ENCODE measurements at regions not wholly inside any gene's neighbourhood (a gene's known extent, or its start where the extent isn't known, plus 50 kb on each side); places are given as distances from the start of the nearest gene placed in this dataset.

- no peak overlapping the region for H3K56ac ChIP-seq (replicated peaks; ENCODE audit: insufficient read length, low read depth, low read length)
- 0 out of 2 replicates have a peak overlapping the region, but pooled peaks have one; percentile 6 for H3K18ac ChIP-seq (ENCODE audit: extremely low read depth, low read length)
- no peak overlapping the region for H2BK20ac ChIP-seq (ENCODE audit: low read length)
- H2BK15ac ChIP-seq (ENCODE audit: low read length) = no peak overlapping the region
- no peak overlapping the region for H3K9ac ChIP-seq (replicated peaks in 1 of 4; ENCODE audit: extremely low read depth in 1 of 4, low read depth in 3 of 4, low read length in 3 of 4)
- no peak overlapping the region for H4K5ac ChIP-seq (ENCODE audit: insufficient read length, low read depth, low read length)
- 60% methylated on average over 1 of the region's 2 CpGs; no CpG with 5 or more reads in 1 of the 2 experiments for WGBS, 2 experiments (ENCODE audit: extremely low coverage in 1 of 2, insufficient coverage in 1 of 2, insufficient read length in 1 of 2, insufficient replicate concordance in 2 of 2, low coverage in 1 of 2, low lambda C conversion rate in 2 of 2, missing lambda C conversion rate in 1 of 2)
- DNase-seq (ENCODE audit: low read depth in 1 of 2, low spot score in 2 of 2) (no peak), FAIRE-seq (no peak)
- H2BK12ac ChIP-seq (ENCODE audit: low read depth, low read length) = no peak overlapping the region
- no peak overlapping the region for H3K4me2 ChIP-seq (ENCODE audit: insufficient read depth in 1 of 2, low read depth in 2 of 2, low read length in 2 of 2)
- no peak overlapping the region for H2AK5ac ChIP-seq (ENCODE audit: low read depth, low read length)
- H2BK5ac ChIP-seq (ENCODE audit: low read depth, low read length) = no peak overlapping the region
- peak overlapping the region; percentile 86; the same call in 1 of the 2 replicates for H2AFZ ChIP-seq (ENCODE audit: low read length)
- no peak overlapping the region for H4K8ac ChIP-seq (ENCODE audit: extremely low read depth, insufficient read depth, low read length)
- no peaks in the 10 kb centered on the region for H3K79me2 ChIP-seq (ENCODE audit: control insufficient read depth in 1 of 2, insufficient read depth in 2 of 2, low read length in 2 of 2)
- H4K91ac ChIP-seq (replicated peaks; ENCODE audit: insufficient read length, low read length) = no peak overlapping the region
- H3K4ac ChIP-seq (replicated peaks; ENCODE audit: insufficient read length, low read depth, low read length) = no peak overlapping the region
- no peaks in the 10 kb centered on the region for H3K36me3 ChIP-seq (ENCODE audit: control insufficient read depth in 2 of 4, insufficient read depth in 4 of 4, low read length in 3 of 4)
- H3K27me3 ChIP-seq (replicated peaks in 1 of 4; ENCODE audit: control insufficient read depth in 3 of 4, extremely low read depth in 1 of 4, insufficient read depth in 3 of 4, low read length in 3 of 4) = no peaks in the 10 kb centered on the region
- H3K9me3 ChIP-seq (ENCODE audit: insufficient read depth in 2 of 2, low read depth in 1 of 2, low read length in 1 of 2) = no peaks in the 10 kb centered on the region
- H3K23me2 ChIP-seq (ENCODE audit: low read depth, low read length) = no peaks in the 10 kb centered on the region
- no peaks in the 10 kb centered on the region for H3K4me1 ChIP-seq (replicated peaks in 1 of 4; ENCODE audit: control insufficient read depth in 3 of 4, insufficient read depth in 4 of 4, low read length in 3 of 4)
- H3K27ac ChIP-seq (ENCODE audit: low read depth, low read length) = no peak overlapping the region
- POLR2A ChIA-PET (ENCODE audit: partially characterized antibody) = no interaction called here
- no peak overlapping the region for H3K4me3 ChIP-seq (ENCODE audit: extremely low read depth in 1 of 4, insufficient read depth in 2 of 4, low read depth in 3 of 4, low read length in 4 of 4)
- H4K20me1 ChIP-seq (replicated peaks in 1 of 2; ENCODE audit: control insufficient read depth in 1 of 2, insufficient read depth in 2 of 2, low read length in 2 of 2) = no peaks in the 10 kb centered on the region
- H3K79me1 ChIP-seq (ENCODE audit: low read depth, low read length) = no peaks in the 10 kb centered on the region
- CTCF ChIA-PET (ENCODE audit: partially characterized antibody) = interaction anchor here (0.7 to 1.2 kb wide), 3 partner anchors 19 to 139 kb away, joined by 3 to 5 read pairs (median 3); no protein-coding TSS in a partner anchor
- no peak overlapping the region for H3K23ac ChIP-seq (ENCODE audit: insufficient read length)
- TF ChIP-seq CEBPB (IDR thresholded peaks at IDR 0.05; ENCODE audit: low read depth, low read length) (no peak), SP4 (IDR thresholded peaks at IDR 0.05; ENCODE audit: low read length) (no peak), CBX8 (IDR thresholded peaks at IDR 0.05; ENCODE audit: borderline replicate concordance, low read depth, low read length) (no peak), RFX5 (IDR thresholded peaks at IDR 0.05; ENCODE audit: borderline replicate concordance, low read depth, low read length) (no peak), TBP (IDR thresholded peaks at IDR 0.05; ENCODE audit: low read depth, low read length) (no peak), POLR2AphosphoS5 (IDR thresholded peaks at IDR 0.05; ENCODE audit: low read depth, low read length) (no peak), FOSL1 (IDR thresholded peaks at IDR 0.05; ENCODE audit: insufficient read depth, low read depth, low read length) (no peak), USF2 (IDR thresholded peaks at IDR 0.05; ENCODE audit: low read length) (no peak), SIRT6 (IDR thresholded peaks at IDR 0.05; ENCODE audit: low read length) (no peak)
- no peak overlapping the region for H3K14ac ChIP-seq (ENCODE audit: insufficient read length)
- no peak overlapping the region for H2BK120ac ChIP-seq (replicated peaks; ENCODE audit: low read depth, low read length)
Observed at GRCh38 chr2:122114421-122114820, 359.0 kb downstream of the TSN start.
